ENCODE measurements at regions not wholly inside any gene's neighbourhood (a gene's known extent, or its start where the extent isn't known, plus 50 kb on each side); places are given as distances from the start of the nearest gene placed in this dataset.
"Not testable (repeated sequence)": the region's sequence is repeated elsewhere in the genome, so short reads cannot be mapped to it uniquely, and the experiment has no call there.

- not testable (repeated sequence) for TF ChIP-seq POLR2AphosphoS5 (IDR thresholded peaks at IDR 0.05); MXI1 (conservative IDR thresholded peaks at IDR 0.05; ENCODE audit: poor library complexity, severe bottlenecking); CTCF (IDR thresholded peaks at IDR 0.05; ENCODE audit: poor library complexity, severe bottlenecking); EZH2 (IDR thresholded peaks at IDR 0.05; ENCODE audit: borderline replicate concordance, insufficient read depth, low read length, poor library complexity, severe bottlenecking); TAF1 (IDR thresholded peaks at IDR 0.05; ENCODE audit: low read depth); RAD21 (conservative IDR thresholded peaks at IDR 0.05); EP300 (conservative IDR thresholded peaks at IDR 0.05; ENCODE audit: poor library complexity, severe bottlenecking); SMC3 (conservative IDR thresholded peaks at IDR 0.05; ENCODE audit: poor library complexity)
- TF ChIP-seq, protein P1, sequence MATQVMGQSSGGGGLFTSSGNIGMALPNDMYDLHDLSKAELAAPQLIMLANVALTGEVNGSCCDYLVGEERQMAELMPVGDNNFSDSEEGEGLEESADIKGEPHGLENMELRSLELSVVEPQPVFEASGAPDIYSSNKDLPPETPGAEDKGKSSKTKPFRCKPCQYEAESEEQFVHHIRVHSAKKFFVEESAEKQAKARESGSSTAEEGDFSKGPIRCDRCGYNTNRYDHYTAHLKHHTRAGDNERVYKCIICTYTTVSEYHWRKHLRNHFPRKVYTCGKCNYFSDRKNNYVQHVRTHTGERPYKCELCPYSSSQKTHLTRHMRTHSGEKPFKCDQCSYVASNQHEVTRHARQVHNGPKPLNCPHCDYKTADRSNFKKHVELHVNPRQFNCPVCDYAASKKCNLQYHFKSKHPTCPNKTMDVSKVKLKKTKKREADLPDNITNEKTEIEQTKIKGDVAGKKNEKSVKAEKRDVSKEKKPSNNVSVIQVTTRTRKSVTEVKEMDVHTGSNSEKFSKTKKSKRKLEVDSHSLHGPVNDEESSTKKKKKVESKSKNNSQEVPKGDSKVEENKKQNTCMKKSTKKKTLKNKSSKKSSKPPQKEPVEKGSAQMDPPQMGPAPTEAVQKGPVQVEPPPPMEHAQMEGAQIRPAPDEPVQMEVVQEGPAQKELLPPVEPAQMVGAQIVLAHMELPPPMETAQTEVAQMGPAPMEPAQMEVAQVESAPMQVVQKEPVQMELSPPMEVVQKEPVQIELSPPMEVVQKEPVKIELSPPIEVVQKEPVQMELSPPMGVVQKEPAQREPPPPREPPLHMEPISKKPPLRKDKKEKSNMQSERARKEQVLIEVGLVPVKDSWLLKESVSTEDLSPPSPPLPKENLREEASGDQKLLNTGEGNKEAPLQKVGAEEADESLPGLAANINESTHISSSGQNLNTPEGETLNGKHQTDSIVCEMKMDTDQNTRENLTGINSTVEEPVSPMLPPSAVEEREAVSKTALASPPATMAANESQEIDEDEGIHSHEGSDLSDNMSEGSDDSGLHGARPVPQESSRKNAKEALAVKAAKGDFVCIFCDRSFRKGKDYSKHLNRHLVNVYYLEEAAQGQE (IDR thresholded peaks at IDR 0.05; ENCODE audit: borderline replicate concordance), result not testable (repeated sequence)
These were observed 966.9 kb downstream of the TUBA3C start for GRCh38 chr13:18214689-18215088.
